DOHH2 (cell line): ENCODE measurements at regions not wholly inside any gene's neighbourhood (a gene's known extent, or its start where the extent isn't known, plus 50 kb on each side); places are given as distances from the start of the nearest gene placed in this dataset.

Source experiments
- CTCF ChIP-seq: fragments of 200-600 bp; sonication (generic); IDR thresholded peaks from one replicate; pipeline ENCODE4 v1.5.1; 2014; ENCODE audit warnings: antibody characterized with exemption, mild to moderate bottlenecking, low read depth, low read length; ENCODE audit not compliant: poor library complexity, severe bottlenecking
- EZH2phosphoT487 ChIP-seq: fragments of 200-600 bp; sonication (generic); IDR thresholded peaks from 2 replicates; pipeline ENCODE4 v1.6.1; 2017; ENCODE audit warnings: borderline replicate concordance, mild to moderate bottlenecking, antibody characterized with exemption, low read length, moderate library complexity, mixed read lengths

DNA sequence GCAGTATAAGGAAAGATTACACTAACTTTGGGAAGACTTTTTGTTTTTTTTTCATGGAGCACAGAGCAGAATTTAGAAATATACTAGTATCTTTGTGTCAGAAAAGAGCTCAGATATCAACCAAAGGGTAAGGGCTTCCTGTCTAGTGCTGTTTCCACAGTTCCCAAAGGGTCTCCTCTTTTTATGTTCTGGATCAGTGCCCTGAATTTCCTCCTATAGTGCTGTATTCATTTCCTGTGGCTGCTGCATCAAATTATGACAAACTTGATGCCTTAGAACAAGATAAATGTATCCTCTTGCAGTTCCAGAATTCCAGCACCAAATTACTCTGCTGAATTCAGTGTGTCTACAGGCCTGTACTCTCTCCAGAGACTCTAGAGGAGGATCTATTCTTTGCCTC, 219.8 kb upstream of the THRB start:
- no peak for TF ChIP-seq CTCF
- no peak for TF ChIP-seq EZH2phosphoT487
